Stimulated activated CD4-positive, alpha-beta T cell treated with anti-CD3 and anti-CD28 coated beads, TNF-alpha, amount 100 ng/mL, for 24 hours (primary cell): ENCODE measurements at regions not wholly inside any gene's neighbourhood (a gene's known extent, or its start where the extent isn't known, plus 50 kb on each side); places are given as distances from the start of the nearest gene placed in this dataset.
A peak's percentile ranks its signal among the peaks of the same experiment; 100 is the strongest.

ENCODE experiments used
- DNase-seq, 3 experiments: peaks; one replicate each; pipeline ENCODE4 v3.0.0-alpha.2; 2020; ENCODE audit warnings: low read depth in 3 of 3

DNA sequence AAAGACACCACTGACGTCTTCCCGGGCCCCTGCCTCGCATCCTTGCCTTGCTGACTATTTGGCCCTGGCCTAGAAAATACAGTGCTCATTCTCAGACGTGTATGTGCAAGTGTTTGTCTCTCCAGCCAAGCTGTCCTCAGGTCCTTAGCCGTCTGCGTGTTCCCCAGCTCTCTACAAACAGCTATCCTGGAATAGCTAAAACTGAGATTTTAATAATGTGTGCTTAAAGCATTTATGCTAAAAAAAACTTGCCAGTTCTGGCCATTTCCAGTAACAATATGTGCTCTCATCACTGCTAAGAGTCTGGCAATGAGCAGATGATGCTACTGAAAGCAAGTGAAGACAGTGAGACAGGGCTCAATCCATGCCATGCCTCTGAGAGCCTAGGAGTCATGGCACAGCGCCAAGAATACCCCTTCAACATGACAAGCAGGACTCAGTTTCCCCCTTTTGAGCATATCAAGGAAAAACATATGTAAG lies 55.7 kb downstream of the IRF2BP2 start:
- no peak for DNase-seq

DNA sequence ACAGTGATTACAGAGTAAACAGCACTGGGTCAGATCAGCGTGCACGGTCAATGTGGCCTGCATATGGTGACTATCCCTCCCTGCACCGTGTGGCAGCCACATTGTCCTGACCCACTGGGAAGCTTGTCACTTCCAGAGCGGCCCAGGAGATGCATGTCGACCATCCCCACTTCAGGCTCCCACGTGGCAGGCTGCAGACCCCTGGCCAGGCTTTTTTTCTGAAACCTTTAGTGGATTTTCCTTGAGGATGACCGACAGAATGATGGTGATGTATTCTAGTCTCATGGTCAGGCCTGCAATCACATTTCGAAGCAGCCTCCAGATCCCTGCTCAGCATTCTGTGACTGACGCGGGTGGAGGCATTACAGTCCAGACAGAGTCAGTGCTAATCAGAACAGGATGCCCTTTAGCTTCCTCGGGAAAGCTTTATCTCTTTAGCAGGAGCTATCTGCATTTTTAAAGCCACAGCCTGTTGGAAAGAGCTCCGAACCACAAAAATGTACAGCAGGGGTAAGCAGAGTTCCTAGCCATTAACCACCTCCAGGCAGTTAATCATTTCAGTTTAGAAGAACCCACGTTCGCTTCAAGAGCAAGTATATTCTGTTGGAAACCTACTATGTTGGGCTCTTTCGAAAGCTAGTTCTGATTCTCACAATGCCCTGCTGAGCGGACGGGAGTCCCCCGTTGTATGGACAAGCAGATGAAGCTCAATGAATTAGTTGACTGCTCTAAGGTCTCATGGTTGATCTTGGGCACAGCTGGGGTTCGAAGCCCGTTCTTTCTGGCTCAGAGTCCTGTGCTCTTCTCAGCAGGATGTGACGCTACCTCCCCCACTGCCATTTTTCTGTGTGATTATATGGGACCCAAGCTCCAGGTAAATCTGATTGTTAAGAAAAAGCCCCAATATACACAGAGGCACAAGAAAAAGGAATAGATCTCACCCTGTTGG lies 56.5 kb downstream of the IRF2BP2 start:
- DNase-seq, result no peak

DNA sequence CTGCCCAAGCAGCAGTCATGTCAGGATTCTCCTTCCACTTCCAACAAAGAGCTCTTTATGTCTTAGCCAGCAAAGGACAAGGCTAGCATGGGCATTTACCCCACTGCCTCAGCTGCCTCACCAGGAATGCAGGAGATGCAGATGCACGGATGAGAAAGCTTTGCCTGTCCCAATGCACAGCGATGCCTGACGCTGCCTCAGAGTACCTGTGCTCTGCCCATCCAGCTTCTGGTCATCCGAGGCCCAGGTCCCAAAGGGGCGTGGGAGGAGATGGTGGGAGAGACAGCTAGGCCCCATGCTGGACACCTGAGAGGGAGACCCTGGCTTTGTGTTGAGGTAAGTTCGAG lies 59.0 kb downstream of the IRF2BP2 start:
- no peak for DNase-seq

DNA sequence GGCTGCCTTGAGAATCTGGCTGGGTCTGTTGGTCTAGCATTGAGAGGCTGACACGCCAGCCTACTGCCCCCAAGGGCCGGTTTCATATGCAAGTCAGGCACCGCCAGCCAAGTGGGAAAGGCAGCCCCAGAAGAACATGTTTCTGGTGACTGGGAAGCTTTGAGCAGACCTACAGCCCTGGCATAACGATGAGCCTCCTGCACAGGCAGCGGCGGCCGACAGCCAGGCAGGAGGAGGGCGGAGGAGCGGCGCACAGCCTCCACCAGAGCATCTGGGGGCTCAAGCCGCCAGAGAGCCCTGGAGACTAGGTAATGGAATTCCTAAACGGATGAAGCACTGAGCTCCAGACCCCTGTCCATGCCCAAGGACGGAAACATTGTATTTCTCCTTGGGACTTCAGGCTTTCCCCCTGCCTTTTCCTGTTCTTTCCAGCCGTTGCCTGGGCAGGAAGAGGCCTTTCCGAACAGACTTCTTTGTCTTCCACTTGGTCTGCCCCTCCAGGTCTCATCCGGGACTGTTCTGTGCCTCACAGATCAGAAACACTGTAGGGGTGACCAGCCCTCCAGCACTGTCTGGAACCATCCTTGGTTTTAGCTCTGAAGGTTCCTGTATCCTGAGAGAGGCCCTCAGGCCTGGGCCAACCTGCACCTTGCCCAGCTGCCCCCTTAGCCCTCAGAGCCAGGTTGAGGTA lies 59.5 kb downstream of the IRF2BP2 start:
- no peak for DNase-seq

DNA sequence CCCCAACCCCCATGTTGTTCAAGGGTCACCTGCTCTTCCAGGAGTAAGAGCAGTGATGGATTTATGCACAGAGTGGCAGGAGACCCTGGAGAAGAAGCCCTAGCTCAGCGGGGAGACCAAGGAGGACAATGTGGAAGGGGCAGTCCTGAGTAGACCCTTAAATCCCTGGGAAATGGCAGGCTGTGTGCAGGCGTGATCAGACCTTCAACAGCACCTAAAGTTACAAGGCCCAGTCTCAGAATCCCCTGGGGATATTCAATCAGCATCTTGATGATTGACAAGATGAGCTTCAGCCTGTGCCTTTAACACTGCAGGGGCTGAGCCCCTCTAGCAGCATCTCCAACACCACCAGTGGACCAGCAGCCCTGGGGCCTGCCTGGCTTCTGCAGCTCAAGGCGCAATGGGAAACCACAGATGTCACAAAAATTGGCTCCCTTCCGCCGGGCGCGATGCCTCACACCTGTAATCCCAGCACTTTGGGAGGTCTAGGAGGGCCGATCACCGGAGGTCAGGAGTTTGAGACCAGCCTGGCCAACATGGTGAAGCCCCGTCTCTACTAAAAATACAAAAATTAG lies 60.4 kb downstream of the IRF2BP2 start:
- no peak for DNase-seq

DNA sequence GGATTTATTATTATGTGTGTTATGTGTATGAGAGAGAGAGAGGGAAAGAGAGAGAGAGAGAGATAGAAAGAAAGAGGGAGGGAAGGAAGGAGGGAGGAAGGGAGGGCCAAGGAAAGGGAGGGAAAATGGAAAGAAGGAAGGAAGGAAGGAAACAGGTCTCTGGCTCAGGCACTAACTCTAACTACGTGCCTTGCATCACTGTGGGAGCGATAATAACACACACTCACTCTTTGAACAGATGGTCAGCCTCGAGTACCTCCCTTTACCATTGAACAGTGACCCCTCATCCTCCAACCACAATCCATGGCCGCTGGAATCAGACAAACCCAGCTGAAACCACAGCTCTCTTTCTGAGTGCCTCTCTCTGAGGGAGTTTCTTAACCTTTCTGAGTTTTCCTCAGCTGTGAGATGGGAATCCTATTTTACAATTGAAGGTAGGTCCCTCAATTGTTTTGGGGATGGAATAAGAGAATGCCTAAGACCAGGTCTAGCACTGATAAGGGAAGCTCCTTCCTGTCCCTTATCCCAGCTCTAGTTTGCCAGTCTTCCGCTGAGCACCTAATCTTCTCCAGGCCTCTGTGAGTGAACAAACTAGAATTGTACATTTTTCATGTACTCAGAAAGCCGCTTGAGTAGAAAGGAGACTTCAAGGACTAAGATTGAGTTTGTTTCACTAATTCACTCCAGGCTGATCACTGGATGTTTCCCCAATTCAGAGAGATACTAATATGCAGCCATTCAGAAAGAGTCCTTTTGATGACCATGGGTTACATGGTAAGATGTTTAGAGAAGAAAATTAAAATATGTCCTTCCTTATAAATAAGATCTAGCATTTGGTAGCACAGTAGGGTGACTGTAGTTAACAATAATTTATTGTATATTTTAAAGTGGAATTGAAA lies 62.8 kb downstream of the IRF2BP2 start:
- DNase-seq, result no peak

DNA sequence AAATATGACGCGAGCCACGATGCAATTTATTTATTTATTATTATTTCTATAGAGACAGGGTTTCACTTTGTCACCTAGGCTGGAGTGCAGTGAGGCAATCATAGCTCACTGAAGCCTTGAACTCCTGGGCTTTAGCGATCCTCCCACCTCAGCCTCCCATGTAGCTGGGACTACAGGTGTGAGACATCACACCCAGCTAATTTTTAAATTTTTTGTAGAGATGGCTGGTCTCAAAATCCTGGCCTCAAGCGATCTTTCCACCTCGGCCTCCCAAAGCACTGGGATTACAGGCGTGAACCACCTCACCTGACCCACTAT lies 63.6 kb downstream of the IRF2BP2 start:
- no peak for DNase-seq

DNA sequence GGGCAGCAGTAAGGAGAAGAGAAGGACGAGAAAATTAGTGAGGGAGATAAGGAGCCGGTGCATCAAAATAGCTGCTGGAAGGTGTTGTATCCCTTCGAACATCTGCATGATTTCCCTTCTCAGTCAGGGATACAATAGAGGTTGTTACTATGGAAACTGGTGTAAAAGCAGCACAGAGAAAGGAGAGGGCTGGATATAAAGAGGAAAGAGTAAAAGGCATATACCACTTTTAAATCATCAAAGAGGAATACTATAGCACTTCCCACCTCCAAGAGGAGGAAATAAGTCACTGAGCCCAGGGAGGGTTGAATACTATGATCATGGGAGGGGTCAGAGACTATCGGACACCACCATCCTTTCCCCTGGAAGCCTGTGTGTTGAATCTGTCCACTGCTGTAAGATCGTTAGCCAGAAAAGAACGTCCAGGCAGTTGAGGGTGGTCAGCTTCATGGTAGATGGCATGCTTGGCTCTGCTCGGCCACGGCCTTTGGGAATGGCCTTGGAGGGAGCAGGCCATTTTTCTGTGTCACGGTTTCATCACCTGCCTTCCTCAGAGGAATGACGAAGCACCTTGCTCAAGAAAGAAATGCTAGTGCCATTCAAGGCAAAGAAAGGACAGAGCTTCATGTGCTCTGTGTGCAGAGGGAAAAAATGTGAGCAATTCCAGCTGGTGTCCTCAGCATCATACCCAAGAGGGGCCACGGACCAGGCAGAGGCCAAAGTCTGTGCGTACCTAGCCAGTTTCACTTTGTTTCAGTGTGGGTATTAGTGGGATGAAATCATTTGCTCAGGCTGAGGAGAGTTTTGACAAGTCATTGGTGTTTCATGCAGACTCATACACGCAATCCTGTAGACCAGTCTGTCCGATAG lies 64.2 kb downstream of the IRF2BP2 start:
- DNase-seq, result no peak

DNA sequence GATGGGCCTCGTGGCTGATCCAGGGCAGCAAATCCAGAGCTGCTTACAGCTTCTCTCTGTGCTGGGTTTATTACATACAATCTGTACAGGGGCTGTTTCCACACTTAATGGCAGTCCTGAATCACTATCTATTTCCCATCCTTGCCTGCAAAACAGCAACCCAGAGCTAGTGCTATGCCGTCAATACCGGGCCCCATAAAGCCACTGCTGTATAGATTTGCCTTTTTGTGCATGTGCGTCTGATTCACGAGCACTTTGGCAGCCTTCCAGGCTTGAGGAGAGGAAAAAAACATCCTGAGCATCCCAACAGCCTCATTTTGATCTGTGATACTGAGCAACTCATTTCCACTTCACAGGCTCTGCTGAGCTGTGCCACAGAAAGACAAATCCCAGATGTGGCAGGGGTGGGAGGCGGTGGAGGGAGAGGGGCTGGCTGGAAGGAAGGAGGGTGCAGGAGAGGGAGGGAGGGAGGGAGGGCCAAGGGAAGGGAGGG lies 65.2 kb upstream of the TARBP1 start:
- DNase-seq, result peak in 1 of 3 experiments; percentile 50

DNA sequence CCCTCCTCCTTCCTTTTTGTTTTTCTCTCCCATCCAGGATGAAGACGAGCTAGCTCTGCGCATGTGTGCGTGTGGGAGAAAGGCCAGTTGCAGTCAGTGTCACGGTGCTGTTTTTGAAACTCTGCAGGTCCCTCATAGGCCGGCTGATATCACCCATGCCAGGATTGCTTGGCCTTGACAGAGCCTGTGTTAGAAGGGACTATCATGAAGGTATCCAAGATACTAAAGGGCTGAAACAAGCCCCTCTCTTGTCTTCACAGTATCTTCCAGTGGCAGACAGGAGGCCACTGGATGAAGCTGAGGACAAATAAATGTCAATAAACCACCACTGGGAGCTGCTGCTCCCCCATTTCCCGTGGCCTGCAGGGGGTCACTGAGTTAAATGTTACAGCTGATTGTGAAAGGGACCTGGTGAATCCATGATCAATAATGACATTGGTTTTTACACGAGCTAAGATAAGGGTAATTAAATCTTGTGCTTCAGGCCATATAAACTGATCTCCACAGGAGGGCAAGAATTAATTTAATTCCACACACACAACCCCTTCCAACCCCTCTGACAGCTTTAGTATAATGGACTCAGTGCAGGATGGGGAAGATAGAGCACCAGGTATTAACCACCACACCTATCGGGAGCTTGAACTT lies 64.6 kb upstream of the TARBP1 start:
- no peak for DNase-seq

DNA sequence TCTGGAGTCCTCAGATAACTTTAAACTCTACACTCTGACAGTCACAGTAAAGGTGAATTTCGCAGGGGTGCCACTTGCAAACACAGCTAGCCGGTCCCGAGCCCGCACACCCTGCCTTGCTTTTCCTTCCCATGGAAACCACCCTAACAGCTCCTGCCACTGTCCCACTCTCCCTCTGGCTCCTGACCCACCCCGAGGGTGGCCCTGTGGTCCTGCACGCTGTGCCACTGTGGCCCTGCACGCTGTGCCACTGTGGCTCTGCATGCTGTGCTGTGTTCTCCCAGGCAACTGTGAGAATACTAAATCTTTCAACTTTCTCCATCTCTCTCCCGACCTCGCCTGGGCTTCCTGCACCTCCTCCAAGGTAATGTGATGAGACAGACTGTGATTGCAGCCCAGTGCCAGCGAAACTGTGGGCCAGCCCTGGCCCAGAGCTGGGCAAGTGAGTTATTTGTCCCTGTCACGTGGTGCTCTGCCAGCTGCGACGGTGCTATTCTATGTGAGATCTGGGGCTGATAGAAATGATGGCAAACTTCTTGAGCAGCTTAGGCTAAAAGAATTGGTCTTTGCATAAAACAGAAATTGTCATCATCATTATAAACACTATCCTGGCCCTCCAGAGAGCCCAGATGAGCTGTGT lies 63.4 kb upstream of the TARBP1 start:
- DNase-seq, result no peak

DNA sequence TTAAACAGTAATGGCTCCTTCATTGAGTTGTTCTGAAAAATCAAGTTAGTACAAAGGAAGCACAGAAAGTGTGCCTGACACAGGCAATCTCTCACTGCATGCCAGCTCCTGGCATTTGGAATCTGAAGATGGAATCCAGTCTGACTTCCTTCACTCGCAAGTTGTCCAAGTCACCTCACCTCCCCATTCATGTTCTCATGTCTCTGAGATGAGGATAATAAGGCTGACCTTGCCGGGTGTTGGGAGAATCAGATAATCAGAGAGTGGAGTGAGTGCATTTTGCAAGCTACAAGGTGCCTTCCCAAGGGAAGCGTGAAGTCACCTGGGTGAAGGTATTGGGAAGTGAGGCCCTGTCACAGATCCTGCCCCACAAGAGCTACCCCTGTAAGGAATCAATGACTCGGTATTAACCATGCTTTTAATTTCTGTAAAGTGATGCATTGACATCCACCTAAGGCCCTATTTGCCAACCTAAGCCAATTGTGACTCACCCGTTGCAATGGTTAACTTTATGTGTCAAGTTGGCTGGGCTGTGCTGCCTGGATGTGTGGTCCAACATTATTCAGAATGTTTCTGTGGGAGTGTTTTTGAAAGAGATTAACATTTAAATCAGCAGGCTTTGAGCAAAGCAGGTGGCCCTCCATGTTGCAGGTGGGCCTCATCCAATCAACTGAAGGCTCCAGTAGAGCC lies 62.5 kb upstream of the TARBP1 start:
- DNase-seq, result no peak

DNA sequence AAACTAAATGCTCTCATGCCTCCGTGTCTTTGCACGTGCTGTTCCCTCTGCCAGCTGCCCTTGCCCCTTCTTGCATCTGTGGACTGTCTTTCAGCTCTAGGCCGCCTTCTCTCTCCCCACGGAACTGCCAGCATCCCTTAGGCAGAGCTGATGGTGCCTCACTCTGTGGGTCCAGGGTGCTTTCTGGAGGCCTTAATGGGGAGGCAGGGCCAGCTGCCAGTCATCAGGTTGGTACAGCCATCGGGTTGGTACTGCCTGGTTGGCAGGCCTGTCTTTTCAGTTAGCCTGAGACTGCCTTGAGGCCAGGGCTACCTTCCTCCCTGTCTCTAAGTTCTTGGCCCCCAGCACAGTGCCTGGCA lies 61.4 kb upstream of the TARBP1 start:
- no peak for DNase-seq

DNA sequence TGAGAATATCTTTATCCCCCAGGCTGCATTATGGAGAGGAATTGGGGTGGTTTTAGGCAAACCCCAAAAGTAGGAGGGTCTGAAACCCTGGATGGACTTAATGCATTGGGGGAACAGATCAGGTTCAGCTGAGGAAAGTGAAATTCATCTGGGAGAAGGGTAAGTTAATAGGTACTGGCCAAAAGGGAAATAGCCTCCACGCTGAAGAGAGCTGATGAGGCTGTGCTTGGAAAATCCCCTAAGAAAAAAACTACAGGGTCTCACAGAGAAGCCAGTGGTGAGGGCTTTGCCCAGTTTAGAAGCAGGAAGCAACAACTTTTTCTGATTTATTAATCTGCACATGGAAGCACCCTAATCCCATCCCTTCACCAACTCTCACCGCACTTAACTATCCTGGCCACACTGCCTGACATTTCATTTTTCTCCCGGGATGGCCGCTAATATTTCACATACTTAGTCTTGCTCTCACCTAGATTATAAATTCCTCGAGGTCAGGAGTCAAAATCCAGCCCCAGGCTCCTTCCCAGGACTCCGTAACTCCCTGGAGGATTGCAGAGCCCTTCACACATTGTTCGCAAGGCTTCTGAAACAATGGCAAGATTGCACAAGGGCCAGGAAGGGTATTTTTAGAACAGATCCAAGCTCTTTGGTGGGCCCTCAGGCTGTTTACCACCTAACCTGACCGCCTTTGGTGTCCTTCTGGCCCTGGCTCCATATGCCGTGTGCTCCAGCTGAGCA lies 60.9 kb upstream of the TARBP1 start:
- no peak for DNase-seq

DNA sequence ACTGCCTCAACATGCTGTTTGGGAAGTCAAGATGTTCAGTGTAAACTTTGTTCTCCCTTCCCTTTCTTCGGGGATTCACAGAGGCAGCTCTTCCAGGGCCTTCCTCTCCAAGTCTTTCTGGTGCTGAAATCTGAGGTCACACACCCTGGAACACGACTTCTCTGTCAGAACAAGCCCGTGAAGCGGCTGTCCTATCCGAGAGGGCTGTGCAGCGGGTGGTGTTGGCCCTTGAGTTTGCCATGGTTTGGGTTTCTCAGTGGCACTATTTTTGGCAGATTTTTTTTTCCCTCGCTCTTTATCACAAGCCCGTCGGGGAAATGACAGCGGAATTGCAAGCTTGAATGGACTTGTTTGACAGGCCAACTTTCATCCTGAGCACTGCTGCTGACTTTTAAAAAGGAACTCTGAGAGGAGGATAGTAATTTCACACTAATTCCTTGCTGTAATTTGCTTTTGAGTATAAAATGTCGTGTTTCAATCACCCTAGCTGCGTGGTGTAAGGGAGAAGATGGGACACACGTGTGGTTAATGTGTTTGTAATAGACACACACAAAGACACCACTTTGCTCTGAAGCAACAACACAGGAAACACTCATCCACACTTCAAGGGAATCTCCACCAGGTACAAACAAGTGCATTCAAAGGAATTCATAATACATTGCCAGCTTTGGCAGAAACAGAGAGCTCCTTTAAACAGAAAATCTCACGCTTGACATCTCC lies 60.1 kb upstream of the TARBP1 start:
- DNase-seq, result no peak

DNA sequence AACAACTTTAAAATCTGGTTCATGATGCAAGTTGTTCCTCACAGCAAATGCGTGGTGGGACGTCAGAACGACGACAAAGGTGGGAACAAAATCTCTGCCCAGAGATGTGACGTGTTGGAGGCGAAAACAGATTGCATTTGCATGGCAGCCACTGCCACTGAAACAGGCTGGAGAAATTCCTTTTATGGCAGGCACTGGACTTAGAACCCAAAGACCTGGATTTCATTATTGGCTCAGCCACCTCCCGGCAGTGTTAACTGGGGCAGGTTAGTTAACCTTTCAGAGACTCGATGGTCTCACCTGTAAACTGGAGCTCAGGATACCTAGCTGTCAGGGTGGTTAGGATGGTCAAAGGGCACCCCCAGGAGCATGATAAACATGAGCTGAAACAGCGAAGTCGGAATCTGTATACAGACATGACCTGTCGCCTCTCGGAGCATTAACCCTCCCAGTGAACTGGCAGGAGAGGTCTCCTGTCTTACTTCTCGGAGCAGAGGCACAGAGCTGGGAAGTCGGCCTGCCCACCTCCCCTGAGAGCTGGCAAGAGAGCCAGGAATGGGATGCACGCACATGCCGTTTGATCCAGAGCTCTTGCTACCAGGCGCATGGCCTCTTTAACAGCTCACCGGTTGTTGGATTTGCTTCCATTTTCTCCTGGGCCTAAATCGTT lies 59.2 kb upstream of the TARBP1 start:
- no peak for DNase-seq

DNA sequence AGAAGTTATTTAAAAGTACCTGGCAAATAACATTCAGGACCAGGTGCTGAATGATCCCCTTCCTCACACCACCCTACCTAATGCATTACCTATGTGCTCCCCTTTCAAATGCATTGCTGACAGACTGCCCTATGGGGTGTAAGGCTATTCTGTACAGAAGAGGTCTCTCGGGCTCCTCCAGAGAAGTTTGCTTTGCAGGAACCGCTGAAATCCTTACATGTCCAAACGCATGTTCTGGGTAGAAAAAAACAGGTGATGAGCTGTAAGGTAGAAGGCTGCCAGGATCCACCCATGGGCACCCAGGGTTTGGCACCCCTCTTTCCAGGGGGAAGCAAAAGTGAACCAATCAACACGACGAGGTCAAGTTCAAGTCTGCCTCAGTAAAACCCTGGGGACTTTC lies 58.3 kb upstream of the TARBP1 start:
- no peak for DNase-seq
